Right hindlimb (tissue), 1 donor: ENCODE measurements at regions not wholly inside any gene's neighbourhood (a gene's known extent, or its start where the extent isn't known, plus 50 kb on each side); places are given as distances from the start of the nearest gene placed in this dataset.
"Not testable (repeated sequence)": the region's sequence is repeated elsewhere in the genome, so short reads cannot be mapped to it uniquely, and the experiment has no call there.

Experiments
- DNase-seq: peaks from one replicate; pipeline ENCODE4 v3.0.0-alpha.2; 2018

DNA sequence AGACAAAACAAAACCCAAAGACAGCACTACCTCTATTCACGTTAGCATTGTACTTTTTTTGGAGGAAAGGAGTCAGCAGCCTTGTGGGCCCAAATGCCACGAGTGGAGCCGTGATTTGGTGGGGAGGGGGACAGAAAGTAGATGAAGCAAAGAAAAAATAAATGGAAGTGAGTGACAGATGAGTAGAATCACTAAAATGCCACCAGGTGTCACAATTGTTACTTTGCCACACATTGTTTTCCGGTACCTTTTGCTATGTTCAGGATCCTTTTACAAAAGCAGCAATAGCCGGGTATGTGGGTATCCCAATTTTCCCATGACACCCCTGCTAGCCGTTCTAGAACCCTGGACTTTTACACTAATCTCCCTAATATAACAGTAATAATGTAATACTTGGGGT lies 85.0 kb upstream of the AK4 start:
- no peak for DNase-seq

DNA sequence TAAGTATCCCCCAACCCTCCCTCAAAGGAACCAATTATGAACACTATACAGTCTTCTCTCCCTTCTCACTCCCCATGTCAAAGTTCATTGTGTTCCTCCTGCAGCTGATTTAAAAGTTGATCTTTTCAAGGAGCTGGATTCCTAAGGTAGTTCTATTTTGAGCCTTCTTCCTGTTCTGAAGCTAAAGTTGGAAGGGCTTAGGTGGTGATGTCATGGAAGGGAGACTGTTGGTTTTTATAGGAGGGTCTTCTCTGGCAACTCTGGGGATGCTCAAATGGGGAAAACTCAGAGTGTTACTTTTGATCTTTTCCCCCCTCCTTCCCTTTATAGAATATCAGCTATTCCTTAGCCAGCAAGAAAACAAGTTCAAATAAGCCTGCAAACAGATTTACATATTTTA lies 83.0 kb upstream of the AK4 start:
- DNase-seq = no peak

DNA sequence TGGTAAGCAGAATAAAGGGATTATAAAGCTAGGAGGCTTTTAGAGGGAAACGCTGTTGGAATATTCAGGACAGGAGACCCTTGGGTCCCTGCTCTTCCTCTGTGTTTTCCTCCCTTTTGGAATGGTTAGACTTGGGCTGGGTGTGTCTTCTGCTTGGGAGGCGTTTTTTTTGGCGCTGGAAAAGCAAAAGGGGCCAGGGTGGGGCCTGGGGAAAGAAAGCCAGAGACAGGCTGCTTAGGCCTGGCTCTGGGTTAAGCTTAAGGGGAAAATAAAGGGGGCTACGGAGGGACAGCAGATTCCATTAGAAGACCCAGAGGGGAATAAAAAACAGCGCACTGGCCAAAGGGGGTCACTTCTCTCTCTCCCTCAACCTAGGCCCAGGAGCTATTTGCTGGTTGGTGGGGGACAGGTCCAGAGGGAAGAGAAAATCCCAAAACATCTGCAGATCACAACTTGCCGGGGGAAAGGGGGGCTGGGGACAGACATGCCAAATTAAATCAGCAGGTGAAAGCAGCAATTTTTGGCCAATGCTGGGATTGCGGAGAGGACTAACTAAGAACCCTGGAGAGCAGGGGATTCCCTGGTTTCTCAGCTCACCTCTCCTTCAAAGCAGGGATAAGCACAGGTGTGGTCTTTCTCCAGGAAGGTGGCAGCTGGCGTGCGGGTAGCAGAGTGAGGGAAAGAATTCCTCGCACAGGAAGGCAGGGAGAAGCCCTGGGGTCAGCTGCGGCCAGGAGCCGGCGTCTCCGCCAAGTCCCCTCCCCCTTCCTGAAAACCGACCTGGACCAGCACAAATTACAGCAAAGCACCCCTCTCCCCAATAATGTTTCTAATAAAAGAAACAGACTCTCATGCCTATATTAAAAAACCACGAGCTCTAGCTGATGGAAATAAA lies 82.2 kb upstream of the AK4 start:
- DNase-seq = peak; percentile 68

DNA sequence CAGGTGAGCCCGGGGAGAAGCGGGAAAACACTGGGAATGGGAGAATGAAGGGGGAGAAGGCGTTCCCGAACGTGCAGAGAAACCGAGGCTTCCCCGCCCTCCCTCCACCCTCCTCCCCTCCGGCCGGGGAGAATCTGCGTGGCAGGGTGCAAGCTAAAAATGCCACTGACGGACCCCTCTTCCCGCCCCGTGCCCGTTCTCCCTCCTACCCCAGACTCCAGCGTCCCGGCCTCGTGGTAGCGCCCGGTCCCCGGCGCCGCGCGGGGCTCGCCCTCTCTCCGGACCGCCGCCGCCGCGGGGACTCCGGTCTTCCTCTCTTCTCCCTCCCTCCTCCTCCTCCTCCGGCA lies 81.6 kb upstream of the AK4 start:
- no peak for DNase-seq

DNA sequence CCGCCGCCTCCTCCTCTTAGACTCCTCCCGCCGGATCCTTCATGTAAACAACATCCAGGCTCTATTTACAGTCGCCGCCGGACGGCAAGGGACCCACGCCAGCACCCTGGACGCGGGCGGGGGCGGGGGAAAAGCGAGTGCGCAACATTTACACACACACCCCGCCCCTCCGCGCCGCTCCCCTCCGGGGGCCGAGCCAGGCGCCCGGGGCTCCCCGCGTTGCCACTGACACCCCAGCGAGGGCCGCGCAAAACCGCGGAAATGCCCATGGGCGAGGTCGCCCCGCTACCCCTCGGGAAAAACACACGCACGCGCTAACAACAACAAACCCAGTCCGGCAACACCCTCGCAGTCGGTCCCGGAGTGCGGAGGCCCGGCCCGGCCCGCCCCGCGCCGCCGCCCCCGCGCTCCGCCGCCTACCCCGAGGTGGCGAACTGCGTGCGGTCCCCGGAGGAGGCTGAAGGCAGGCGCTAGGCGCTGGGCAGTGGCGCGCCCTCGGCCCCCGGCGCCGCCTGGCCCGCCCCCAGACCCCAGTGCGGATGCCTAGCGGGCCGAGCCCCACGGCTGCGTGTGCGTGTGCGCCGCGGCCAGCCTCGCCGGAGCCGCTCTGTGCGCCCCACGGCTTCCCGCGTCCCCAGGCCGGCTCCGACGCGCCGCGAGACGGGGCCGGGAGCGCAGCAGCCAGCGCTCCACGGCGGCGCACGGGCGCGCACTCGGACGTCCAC lies 81.1 kb upstream of the AK4 start:
- peak; percentile 87 for DNase-seq

DNA sequence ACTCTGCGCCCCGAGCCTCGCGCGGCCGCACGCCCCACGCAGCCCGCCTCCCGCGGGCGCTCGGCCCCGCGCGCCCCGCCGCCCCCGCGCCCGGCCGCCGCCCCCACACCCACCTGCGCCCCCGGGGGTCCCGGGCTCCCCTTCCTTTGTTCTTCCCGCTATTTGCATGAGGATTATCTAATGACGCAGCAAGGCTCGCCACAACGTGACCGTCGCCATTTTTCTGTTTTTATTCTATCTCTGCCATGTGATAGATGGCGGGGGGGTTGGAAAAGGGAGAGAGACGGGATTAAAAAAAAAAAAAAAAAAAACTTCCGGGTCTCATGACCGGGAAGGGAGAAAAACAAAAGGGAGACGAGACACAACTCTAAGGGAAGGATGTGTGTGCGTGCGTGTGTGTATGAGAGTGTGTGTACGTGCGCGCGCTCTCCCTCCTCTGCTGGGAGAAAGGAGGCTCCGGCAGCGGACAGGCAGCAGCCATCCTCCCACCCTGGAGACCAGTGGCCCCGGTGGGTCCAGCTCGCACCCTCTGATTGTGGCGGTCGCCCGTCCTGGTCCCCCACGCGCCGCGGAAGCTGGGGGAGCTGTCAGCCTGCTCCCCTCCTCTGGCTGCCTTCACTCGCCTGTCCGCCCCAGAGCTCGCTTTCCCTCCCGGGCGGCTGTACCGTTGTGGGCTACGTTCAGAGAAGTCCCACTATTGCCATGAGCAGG lies 80.4 kb upstream of the AK4 start:
- DNase-seq = peak; percentile 82

DNA sequence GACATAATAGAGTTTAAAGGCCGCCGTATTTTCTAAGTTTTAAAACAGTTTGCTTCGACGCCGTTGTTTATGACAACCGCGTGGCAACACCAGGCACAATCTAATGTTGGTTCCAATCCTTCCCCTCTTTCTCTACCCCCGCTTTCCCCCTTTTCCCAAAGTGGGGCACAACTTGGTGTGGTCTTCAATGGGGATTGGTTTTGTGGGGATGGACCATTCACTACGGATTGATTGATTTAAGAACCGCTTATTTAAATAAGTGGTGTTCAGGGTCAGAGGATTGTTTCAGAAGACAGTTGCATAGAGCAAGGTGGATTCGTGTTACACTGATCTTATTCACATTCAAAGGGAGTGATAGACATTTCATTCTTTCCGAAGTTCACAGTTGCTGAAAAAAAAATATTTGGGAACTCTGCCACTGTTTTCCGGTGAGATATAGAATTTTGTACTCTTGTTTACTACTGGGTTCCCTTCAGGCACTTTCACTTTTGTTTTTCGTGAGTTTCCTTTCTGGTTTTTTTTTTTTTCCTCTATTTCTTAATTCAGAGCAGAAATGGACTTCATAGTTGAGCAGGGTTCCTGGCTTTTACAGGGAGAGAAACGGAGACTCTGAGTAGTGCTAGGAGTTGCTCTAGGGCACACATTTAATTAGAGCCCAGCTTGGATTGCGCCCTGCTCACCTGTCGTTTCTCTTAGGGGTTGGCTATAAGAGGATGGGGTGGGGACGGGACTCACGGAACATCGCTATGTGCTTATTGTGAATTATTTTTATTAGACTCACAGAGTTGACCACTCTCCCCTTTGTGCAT lies 79.6 kb upstream of the AK4 start:
- no peak for DNase-seq

DNA sequence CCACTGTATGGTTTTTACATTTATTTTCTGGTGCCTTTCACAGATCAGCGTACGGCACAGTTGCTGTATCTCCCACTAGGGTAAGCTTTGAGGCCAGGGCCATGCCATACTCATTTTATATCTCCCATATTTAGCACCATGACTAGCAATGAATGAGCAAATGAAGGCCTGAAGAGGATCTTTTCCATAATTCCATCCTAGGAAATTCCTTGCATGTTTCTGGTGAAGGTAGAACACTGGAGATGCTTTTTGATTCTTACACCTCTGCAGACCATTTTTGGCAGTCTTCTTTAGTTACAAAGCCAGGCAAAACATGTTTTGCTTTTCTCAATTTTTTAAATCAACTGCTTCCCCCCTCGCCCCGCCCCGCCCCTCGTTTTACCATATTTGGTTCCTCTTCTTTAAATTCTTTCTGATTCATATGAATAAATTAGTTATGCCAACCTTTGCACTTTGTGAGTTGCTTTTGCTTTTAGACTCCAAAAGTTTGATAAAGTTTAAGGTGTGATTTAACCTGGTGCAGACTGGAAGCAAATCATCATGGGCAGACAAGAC lies 78.9 kb upstream of the AK4 start:
- DNase-seq = no peak

DNA sequence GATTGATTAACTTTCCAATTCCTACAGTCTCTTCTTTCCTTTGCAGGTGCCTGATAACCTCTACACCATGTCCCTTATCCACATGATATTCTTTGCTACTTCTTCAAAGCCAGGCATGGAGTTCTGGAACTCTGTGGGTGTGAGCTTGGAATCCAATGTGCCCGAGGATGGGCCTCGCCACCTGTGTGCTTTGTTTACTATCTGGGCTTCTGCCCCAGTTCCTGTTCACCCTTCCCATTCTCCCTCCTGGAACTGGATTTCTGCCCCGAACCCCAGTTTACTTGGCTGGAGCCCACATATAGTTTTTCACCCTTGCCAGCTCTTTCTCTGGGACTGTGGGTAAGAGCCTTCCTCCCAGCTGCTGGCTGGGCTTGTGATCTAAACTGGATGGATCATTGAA lies 75.2 kb upstream of the AK4 start:
- no peak for DNase-seq

DNA sequence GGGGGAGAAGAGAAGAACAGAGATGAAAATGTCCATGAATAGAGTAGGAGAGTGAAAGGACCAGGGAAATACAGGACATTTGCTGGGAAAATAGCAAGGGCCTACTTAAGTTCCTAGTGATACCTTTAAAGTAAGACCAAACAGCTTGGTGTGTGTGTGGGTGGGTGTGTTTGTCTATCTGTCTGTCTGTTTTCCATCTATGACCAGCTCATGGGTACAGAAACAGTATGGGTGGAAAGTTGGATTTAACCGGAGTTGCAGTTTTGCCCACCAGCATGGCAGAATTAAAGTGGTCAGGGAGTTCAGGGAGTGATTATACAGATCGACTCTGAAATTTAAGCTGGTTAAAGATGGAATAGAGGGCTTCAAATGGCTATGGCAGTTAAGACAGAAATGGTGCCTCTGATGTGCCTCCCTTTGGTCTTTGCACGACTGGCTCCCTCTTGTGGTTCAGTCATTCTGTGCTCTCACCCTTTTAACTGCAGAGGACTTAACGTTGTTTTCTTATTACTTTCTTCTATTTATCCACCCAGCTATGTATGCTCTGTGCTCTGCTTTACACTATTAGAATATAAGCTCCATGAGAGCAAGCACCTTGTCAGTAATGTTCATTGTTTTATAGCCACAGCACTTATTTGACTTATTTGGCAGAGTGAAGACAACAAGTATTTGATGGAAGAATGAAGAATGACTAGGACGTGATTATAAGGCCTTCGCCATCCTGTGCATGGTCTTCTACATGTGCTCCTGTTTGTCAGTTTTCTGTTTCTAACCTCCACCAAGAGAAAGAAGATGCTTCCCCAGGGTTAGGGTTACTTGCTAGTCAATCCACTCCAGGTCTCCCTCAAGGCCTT lies 72.7 kb upstream of the AK4 start:
- DNase-seq = no peak

DNA sequence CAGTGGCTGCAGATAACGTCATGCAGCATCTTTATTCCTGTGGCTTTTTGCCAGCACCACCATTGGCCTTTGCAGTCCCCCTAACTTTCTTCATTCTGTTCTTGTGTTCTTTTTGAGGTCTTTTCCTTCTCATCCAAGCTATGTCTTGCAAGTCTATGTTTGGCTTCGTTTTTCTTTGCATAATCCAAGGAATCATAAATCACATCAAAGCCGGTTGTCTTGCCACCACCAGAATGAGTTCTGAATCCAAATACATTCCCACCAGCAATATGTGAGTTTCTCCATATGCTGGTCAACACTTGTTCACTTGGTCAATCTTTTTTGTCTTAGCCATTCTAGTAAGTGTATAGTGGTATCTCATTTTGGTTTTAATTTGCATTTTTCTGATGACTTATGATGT lies 70.6 kb upstream of the AK4 start:
- no peak for DNase-seq

DNA sequence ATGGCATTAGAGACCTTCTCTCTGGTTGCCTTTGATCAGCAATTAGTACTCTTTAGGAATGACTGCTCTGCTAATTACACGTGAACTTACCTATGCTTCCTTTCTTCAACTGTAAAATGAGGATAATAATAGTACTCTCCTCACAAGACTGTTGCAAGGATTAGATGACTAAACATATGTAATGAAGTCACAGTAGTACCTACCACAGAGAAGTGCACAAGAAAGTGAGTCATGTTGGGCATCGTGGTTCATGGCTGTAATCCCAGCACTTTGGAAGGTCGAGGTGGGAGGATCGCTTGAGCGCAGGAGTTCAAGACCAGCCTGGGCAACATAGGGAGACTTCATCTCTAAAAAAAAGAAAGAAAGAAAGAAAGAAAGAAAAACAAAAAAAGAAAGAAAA lies 68.1 kb upstream of the AK4 start:
- no peak for DNase-seq

DNA sequence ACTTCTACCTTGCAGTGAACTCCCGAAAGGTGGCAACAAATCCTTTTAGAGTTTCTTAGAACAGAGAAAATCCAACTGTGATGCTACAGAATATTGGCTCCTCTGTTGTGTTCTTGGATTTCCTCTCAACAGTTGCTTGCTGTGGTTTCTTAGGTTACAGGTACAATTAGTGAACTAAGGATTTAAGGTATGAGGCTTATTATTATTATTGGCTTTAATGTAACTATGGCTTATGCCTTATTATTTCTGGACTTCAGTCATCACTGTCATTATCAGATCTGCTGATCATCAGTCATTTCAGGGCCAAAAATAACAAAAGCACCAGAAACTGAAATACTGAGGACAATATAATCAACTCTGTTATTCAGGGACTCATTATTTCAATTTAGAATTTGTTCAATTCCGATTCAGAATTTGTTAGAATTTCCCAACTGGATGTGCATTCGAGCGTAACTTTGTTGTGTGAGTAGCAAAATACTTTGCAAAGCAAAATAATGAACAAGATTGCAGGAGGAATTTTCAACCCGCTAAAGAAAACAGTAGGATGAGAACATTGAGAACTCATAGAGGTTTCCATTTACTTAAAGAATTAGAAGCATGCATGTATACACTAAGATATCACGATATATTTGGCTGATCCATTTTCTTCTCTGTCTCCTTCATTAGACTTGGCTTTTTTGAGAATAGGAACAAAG lies 65.5 kb upstream of the AK4 start:
- DNase-seq = no peak

DNA sequence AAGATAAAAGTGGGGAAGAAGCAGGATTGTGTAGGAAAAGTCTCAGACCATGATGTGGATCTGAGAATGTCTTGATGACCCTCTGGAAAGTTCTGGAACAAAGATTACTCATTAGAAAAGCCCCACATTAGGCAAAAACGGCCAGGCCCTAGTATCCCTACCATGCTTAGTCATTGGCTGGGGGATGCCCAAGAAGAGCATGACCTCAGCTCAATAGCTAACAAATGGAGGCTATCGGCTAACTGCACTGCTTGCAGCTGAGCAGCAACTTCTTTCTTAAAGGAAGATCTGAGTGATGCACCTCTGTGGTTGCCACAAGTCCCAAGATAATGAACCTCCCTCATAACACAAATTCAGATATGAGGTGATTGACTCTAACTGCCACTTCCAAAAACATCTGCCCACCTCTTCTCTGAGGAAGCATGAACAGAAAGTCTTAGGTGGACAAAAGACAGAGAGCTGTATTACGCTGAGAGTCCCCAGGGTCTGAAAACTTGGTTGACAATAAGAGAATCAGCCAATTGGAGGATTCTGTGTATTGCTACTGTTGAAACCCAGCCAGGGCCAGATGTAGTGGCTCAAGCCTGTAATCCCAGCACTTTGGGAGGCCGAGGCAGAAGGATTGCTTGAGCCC lies 64.6 kb upstream of the AK4 start:
- DNase-seq = no peak

DNA sequence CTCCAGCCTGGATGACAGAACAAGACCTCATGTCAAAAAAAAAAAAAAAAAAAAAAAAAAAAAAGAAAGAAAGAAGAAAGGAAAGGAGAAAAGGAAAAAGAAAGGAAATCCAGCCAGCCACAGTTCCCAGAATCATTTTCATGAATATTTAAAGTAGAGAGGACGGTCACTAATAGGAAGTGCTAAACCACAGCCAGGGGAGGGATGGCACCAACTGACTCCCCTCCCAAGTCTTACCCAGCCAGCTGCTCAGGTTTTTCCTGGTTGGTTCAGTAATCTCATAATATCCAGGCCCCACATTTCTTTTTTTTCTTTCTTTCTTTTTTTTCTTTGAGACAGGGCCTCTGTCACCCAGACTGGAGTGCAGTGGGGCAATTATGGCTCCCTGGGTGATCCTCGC lies 63.9 kb upstream of the AK4 start:
- DNase-seq = no peak

DNA sequence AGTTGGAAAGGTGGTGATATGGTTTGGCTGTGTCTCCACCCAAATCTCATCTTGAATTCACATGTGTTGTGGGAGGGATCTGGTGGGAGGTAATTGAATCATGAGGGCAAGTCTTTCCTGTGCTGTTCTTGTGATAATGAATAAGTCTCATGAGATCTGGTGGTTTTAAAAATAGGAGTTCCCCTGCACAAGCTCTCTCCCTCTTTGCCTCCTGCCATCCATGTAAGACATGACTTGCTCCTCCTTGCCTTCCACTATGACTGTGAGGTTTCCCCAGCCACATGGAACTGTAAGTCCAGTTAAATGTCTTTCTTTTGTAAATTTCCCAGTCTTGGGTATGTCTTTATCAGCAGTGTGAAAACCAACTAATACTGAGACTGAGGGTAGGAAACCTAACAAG lies 60.5 kb upstream of the AK4 start:
- not testable (repeated sequence) for DNase-seq

DNA sequence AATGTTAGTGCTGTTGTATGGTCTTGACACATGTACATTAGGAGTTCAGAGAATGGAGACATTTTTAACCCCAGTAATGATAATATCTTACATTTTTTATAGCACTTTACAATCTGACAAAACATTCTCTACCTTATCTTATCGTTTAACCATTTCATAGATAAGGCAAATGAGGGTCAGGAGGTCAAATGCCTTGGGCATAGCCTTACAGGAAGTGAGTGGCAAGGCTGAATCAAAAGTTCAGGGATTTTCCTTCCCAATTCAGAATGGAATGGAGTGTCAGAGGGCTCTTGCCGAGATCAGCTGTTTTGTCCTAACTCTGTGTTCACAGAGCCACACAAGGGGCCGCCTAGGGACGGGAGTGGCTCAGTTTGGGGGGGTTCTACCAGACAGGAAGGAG lies 57.6 kb upstream of the AK4 start:
- no peak for DNase-seq

DNA sequence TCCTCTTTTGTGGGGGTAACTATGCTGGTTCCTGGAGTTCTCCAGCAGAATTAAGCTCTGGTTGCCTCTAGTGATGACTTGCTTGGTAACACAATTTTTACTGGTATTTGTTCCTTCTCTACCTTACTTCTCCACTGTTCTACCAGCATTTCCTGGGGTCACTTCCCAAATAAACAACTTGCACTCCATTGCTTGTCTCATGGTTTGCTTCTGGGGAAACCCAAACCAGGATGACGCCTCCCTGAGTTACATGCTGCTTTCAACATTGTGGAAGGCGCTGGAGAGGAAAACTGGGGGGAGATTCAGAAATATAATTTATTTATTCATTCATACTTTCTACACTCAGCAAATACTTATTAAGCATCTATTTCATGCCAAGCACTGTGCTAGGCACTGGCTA lies 55.3 kb upstream of the AK4 start:
- DNase-seq = no peak

DNA sequence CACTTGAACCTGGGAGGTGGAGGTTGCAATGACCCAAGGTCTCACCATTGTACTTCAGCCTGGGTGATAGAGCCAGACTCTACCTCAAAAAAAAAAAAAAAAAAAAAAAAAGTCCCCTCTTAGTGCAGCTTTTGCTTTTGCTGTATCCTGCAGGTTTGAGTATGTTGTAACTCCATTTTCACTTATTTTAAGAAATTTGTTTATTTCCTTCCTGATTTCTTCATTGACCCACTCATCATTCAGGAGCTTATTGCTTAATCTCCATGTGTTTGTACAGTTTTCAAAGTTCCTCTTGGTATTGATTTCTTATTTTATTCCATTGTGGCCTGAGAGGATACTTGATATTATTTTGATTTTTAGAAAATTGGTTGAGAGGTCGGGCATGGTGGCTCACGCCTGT lies 50.9 kb upstream of the AK4 start:
- DNase-seq = no peak
